GM13976 (cell line): ENCODE measurements at regions not wholly inside any gene's neighbourhood (a gene's known extent, or its start where the extent isn't known, plus 50 kb on each side); places are given as distances from the start of the nearest gene placed in this dataset.

Experiments used
- DNase-seq: peaks from one replicate; pipeline ENCODE4 v3.0.0; 2012; ENCODE audit warnings: low spot score
- CTCF ChIP-seq: IDR thresholded peaks from 2 replicates; pipeline ENCODE4 v1.5.1; 2012; ENCODE audit warnings: borderline replicate concordance, mild to moderate bottlenecking; ENCODE audit not compliant: insufficient read depth; ENCODE audit errors: extremely low read depth, missing control alignments, control extremely low read depth
- in situ Hi-C: fragments of 300-500 bp; cut with MboI; formaldehyde crosslinking; loops from one replicate; pipeline ENCODE4 v1.12.0; 2022; ENCODE audit warnings: low sequenced_read_pairs, mixed read lengths, inconsistent platforms; ENCODE audit not compliant: unreplicated experiment

- in situ Hi-C loops: loop anchor here (25.0 kb wide), 1 partner anchor 106 kb away; no protein-coding TSS in a partner anchor
- TF ChIP-seq CTCF: no peak
- DNase-seq: no peak
Observed at GRCh38 chr4:34043131-34043530, 2201.2 kb downstream of the ARAP2 start.

GRCh38 chr4:34046580-34046979, 2197.7 kb downstream of the ARAP2 start:
- no peak for TF ChIP-seq CTCF
- in situ Hi-C loops: loop anchor here (25.0 kb wide), 1 partner anchor 109 kb away; no protein-coding TSS in a partner anchor
- no peak for DNase-seq

GRCh38 chr4:34047363-34047762, 2197.0 kb downstream of the ARAP2 start:
- TF ChIP-seq CTCF: no peak
- DNase-seq: no peak
- in situ Hi-C loops: loop anchor here (25.0 kb wide), 1 partner anchor 110 kb away; no protein-coding TSS in a partner anchor

- no peak for DNase-seq
- no peak for TF ChIP-seq CTCF
- in situ Hi-C loops: no loop called here
Observed at GRCh38 chr4:34066126-34066525, 2178.2 kb downstream of the ARAP2 start.

GRCh38 chr4:34091451-34091850, 2152.9 kb downstream of the ARAP2 start:
- in situ Hi-C loops: no loop called here
- DNase-seq: no peak
- no peak for TF ChIP-seq CTCF

- TF ChIP-seq CTCF: no peak
- in situ Hi-C loops: no loop called here
- DNase-seq: no peak
Observed at GRCh38 chr4:34094114-34094513, 2150.2 kb downstream of the ARAP2 start.

GRCh38 chr4:34105311-34105710, 2139.0 kb downstream of the ARAP2 start:
- no peak for TF ChIP-seq CTCF
- no peak for DNase-seq
- in situ Hi-C loops: no loop called here
